Retinal pigment epithelial cell (primary cell): ENCODE measurements at regions not wholly inside any gene's neighbourhood (a gene's known extent, or its start where the extent isn't known, plus 50 kb on each side); places are given as distances from the start of the nearest gene placed in this dataset.
"Not testable (repeated sequence)": the region's sequence is repeated elsewhere in the genome, so short reads cannot be mapped to it uniquely, and the experiment has no call there.

ENCODE experiments used
- DNase-seq: peaks from one replicate; pipeline ENCODE4 v3.0.0-alpha.2; 2010; ENCODE audit warnings: low read depth
- H3K4me3 ChIP-seq: 2 replicates; pipeline ENCODE4 v1.5.1; 2011; ENCODE audit warnings: mild to moderate bottlenecking, low read length, control low read depth, moderate library complexity
- CTCF ChIP-seq: conservative IDR thresholded peaks from 2 replicates; pipeline ENCODE4 v1.5.1; 2011; ENCODE audit warnings: low read depth, low read length, control low read depth, inconsistent platforms

- no peak overlapping the region for H3K4me3 ChIP-seq
- no peak for DNase-seq
- TF ChIP-seq CTCF: no peak
Observed at GRCh38 chr17:52636443-52636842, 477.9 kb upstream of the CA10 start.

GRCh38 chr17:52606590-52606989 is 448.1 kb upstream of the CA10 start:
- no peak for TF ChIP-seq CTCF
- no peak overlapping the region for H3K4me3 ChIP-seq
- DNase-seq: no peak

GRCh38 chr17:52606098-52606497 is 447.6 kb upstream of the CA10 start:
- no peak overlapping the region for H3K4me3 ChIP-seq
- no peak for TF ChIP-seq CTCF
- no peak for DNase-seq

GRCh38 chr17:52604105-52604504 is 445.6 kb upstream of the CA10 start:
- DNase-seq: no peak
- TF ChIP-seq CTCF: no peak
- no peak overlapping the region for H3K4me3 ChIP-seq

GRCh38 chr17:52597452-52598215 is 439.1 kb upstream of the CA10 start:
- DNase-seq: not testable (repeated sequence)

GRCh38 chr17:52594516-52594915 is 436.0 kb upstream of the CA10 start:
- no peak overlapping the region for H3K4me3 ChIP-seq
- no peak for TF ChIP-seq CTCF
- no peak for DNase-seq

More at GRCh38 chr17:52597452-52598215, 439.1 kb upstream of the CA10 start:
- H3K4me3 ChIP-seq: not testable (repeated sequence)

- no peak for TF ChIP-seq CTCF
- DNase-seq: no peak
- H3K4me3 ChIP-seq: no peak overlapping the region
Observed at GRCh38 chr17:52546990-52547389, 388.5 kb upstream of the CA10 start.
